Neural progenitor cell (in vitro differentiated cells): ENCODE measurements at regions not wholly inside any gene's neighbourhood (a gene's known extent, or its start where the extent isn't known, plus 50 kb on each side); places are given as distances from the start of the nearest gene placed in this dataset.

ENCODE experiments used
- CTCF ChIP-seq: fragments of 200-600 bp; sonication (generic); IDR thresholded peaks from 2 replicates; pipeline ENCODE4 v1.5.1; 2017; ENCODE audit warnings: antibody characterized with exemption, mild to moderate bottlenecking
- EZH2phosphoT487 ChIP-seq: fragments of 200-600 bp; sonication (generic); IDR thresholded peaks from 2 replicates; pipeline ENCODE4 v1.6.1; 2017; ENCODE audit warnings: antibody characterized with exemption

DNA sequence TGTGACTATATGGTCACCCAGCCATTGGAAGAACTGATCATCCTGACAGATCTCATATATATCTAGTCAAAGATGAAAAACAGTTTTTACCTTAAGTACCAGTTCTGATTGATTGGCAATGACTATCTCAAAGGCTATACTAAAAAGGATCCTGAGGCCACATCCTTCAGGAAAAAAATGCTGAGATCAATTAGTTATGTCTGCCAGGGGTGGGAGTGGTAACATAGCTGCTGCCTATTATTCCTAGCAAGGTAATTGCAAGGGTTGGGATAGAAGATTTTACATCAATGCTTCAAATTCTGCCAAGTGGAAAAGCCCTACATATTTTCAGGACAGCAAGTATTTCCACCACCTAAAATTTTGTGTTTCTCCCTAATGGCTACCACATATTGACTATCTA is 114.7 kb downstream of the C1D start:
- no peak for TF ChIP-seq CTCF
- TF ChIP-seq EZH2phosphoT487: no peak
